ENCODE measurements at regions not wholly inside any gene's neighbourhood (a gene's known extent, or its start where the extent isn't known, plus 50 kb on each side); places are given as distances from the start of the nearest gene placed in this dataset.

GRCh38 chr20:46840054-46840729 is 54.5 kb upstream of the EYA2 start:
- no peak overlapping the region for H3K27ac Mint-ChIP-seq
- peaks cover 14% of the 10 kb centered on the region for H3K4me1 Mint-ChIP-seq
- DNase-seq (ENCODE audit: low spot score in 2 of 2, unreplicated experiment in 2 of 2) = no peak
- no peak overlapping the region for H3K4me3 Mint-ChIP-seq
- H3K27me3 Mint-ChIP-seq (ENCODE audit: low read depth) = no peaks in the 10 kb centered on the region
- H3K36me3 Mint-ChIP-seq = no peaks in the 10 kb centered on the region
- H3K9me3 Mint-ChIP-seq = no peaks in the 10 kb centered on the region
- no peak for TF ChIP-seq CTCF (IDR thresholded peaks at IDR 0.05; ENCODE audit: unreplicated experiment)

Measured in mesothelial cell of epicardium (in vitro differentiated cells).